Anterior cingulate cortex (tissue), 58 donors: ENCODE measurements at regions not wholly inside any gene's neighbourhood (a gene's known extent, or its start where the extent isn't known, plus 50 kb on each side); places are given as distances from the start of the nearest gene placed in this dataset.
"Not testable (repeated sequence)": the region's sequence is repeated elsewhere in the genome, so short reads cannot be mapped to it uniquely, and the experiment has no call there.

ENCODE experiments used
- DNase-seq, 58 donors: peaks; one replicate each; lab custom pipeline; 2025; lab: John Stamatoyannopoulos, UW

DNA sequence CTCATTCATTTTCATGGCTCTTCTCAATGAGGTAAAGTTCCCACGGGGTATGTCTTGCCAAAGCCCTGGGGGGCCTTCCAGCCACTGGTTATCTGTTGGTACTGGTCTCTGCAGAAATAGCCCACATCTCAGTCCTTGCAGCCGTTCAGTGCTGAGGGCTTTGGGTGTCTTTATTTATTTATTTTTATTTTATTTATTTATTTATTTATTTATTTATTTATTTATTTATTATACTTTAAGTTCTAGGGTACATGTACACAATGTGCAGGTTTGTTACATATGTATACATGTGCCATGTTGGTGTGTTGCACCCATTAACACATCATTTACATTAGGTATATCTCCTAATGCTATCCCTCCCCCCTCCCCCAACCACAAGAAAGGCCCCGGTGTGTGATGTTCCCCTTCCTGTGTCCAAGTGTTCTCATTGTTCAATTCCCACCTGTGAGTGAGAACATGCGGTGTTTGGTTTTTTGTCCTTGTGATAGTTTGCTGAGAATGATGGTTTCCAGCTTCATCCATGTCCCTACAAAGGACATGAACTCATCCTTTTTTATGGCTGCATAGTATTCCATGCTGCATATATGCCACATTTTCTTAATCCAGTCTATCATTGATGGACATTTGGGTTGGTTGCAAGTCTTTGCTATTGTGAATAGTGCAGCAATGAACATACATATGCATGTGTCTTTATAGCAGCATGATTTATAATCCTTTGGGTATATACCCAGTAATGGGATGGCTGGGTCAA, 308.1 kb upstream of the B3GAT1 start:
- DNase-seq = not testable (repeated sequence)

- DNase-seq = no peak
Measured at GRCh38 chr11:134719397-134719796, 307.4 kb upstream of the B3GAT1 start.

- no peak for DNase-seq
Measured at GRCh38 chr11:134716582-134716981, 304.5 kb upstream of the B3GAT1 start.

DNA sequence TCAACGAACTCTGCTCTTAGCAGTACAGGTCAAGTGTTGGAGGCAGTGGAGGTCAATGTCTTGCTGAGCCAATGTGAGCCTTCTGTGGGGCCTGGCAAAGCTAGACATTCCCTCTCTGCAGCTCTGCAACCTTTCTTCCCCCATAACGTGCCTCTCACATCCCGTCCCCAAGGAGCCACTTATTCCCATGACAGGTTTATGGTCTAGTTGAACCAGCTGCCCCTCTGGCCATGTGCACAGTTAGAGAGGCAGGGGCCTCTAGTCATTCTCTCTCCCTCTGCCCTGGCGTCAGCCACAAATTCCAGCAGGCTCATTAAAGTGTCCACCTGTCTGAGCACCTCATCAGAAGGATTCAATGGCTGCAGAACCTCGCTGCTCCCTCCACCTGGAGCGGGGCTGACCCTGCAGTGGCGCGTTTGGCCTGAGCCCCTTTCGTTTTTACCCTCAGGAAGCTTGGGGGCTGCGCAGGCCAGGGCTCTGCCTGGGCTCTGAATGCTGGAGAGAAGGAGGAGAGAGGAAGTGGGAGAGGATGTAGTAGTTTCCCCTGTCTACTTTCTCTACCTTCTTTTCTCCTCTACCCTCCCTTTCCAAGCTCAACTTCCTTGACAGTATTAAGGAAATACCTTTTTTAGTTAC, 302.1 kb upstream of the B3GAT1 start:
- DNase-seq = no peak

DNA sequence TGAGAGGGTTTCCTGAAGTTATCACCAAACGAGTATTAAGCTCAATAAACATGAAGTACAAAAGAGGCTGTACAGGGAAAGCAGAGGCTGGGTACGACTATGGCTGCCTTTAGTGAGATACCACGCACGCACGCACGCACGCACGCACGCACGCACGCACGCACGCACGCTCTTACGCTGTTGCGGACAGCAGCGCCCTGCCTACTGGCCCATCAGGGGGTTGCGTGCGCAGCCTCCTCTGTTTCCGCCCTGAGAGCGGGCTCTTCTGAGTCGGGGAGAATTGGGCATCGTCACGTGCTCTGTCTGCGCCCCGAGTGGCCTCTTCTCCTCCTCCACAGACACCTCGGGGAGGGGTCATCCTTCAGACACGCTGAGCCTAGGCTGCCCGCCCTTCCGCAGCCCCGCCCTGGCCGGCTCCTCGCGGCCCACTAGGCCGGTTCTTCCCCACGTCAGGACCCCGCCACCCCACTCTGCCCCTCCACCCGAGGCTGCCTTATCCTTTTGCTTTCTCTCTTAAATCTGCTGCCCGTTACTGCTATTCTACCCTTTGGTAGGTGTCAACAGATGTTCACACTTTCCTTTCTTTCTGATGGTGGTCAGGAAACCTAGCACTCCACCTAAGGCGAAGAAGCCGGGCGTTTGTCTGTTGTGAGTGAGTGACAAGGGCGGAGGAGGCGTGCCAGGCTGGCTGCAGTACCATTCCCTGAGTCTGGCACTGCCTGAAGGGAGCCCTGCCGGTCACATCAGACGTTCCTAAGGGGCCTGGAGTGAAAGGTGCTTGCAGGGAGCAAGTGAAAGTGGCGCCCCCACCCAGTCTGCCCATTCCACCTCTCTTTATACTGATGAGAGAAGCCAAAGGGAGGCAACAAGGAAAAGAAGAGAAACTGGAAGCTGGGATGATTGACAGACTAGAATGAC, 300.4 kb upstream of the B3GAT1 start:
- DNase-seq = no peak

DNA sequence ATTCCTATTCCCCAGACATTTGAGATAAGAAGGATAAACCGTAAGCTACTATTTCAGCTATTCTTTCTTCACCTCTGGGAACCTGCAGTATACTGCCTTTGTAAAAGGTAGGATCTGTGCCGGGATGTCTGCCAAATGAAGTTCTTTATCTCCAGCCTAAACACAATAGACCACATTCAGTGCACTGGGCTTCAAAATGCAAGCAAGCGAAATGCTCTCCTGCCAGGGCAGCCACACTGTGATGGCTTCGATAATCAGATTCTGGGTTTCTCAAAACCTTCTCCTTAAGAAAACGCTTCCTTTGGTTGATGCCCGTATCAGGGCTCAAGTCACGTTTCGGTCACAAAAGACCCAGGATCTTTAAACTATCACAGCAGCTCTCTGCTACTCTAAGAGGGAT, 299.5 kb upstream of the B3GAT1 start:
- no peak for DNase-seq

DNA sequence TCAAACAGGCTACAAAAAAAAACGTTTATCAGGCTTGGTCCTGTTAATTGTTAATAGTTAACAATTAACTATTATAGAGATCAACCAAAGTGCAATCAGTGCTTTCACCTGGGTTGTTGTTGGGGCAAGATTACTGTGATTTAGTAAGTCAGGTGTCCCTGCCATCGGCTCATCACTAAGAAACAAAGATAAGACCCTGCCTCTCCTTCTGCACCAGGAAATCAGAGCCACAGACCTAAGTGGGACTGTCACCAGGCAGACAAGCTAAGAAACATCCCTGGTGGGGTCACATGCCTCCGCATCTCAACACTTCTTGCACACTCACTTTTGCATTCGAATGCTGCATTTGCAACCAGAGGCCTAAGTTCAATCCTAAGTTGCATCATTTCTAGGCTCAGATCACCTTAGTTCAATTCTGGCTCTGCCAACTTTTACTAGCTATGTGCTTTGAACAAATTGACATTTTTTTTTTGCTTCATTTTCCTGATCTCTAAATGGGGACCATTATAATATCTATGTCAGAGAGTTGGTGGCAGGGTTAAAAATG, 298.9 kb upstream of the B3GAT1 start:
- DNase-seq = no peak

DNA sequence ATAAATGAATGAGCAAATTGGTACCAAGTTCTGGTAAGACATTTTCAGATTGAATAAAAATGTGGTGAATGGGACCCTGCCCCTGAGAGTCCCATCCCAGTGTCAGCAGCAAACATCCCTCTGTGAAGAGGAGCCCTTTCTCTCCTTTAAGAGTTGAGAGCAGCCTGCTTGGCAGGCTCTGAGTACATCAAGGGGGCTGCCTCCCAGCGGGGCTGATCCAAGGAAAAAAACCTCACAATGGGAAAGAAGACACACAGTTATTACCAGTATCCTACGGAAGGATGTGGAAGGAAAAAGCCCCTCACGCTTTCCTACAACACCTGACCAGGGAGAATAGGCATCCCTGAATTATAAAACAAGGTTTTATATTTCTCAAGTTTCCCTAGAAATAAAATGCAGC, 293.8 kb upstream of the B3GAT1 start:
- no peak for DNase-seq

- no peak for DNase-seq
Measured at GRCh38 chr11:134702827-134703226, 290.8 kb upstream of the B3GAT1 start.

DNA sequence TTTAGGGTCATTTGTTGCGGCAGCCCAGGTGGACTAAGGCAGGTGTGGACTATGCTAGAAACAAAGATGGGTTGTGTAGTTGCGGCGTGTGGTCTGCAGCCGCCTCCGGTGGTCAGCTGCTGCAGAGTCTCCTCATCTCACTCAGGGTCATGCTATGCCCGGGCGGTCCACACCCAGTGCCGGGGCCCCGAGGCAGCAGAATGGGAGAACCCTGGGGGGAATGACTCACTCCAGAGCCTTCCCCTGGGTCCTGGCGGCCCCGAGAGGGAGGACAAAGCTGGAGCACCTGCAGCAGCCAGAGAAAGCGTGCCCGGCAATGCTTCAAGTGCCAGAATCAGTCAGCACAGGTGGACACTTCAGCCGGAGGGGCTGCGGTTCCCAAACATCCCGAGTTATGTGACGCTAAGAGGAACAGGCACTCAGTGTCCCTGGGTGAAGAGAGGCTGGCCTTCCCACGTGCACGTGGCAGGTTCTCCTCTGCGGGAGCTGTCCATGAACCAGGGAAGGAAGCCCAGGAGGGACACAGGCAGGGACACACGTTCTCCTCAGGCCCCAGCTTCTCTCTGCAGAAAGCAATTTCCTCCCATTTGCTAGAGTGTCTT, 289.6 kb upstream of the B3GAT1 start:
- DNase-seq = no peak

DNA sequence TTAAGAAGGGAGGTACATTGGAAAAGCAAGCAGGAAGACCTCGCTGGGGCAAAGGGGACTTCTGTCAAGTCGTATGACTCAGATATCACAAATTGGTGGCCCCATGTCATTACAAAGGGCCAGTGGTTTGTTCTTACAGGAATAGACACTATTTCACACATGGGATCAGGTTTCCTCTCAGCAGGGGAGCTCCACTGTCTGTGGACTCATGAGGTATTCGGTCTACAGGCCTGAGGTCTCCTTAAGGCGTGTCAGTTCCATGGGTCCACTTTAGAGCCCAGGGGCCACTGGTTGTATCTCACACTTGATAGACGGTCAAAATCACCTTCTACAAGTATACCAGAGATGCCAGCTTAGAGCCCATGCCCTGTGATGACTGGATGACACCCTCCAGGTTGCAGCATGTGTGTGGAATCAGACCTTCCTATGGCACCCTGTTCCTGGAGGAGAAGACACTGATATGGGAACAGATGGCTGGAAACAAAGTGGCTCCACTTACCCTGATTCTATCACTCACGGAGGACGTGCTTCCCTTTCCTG, 288.1 kb upstream of the B3GAT1 start:
- DNase-seq = no peak

GRCh38 chr11:134696455-134696854, 284.4 kb upstream of the B3GAT1 start:
- no peak for DNase-seq

DNA sequence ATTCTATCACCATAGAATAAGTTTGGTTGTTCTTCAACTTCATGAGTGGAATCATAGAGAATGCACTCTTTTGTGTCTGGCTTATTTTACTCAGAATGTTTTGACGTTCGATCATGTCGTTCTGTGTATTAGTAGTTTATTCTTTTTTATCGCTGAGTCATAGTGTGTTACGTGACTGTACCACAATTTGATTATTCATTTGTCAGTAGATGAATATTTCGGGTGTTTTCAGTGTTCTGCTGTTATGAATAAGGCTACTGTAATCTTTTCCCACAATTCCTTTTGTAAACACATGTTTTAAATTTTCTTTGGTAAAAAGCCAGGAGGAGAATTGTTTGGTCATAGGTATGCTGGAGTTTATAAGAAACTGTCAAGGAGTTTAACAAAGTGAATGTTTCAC, 279.9 kb upstream of the B3GAT1 start:
- no peak for DNase-seq

DNA sequence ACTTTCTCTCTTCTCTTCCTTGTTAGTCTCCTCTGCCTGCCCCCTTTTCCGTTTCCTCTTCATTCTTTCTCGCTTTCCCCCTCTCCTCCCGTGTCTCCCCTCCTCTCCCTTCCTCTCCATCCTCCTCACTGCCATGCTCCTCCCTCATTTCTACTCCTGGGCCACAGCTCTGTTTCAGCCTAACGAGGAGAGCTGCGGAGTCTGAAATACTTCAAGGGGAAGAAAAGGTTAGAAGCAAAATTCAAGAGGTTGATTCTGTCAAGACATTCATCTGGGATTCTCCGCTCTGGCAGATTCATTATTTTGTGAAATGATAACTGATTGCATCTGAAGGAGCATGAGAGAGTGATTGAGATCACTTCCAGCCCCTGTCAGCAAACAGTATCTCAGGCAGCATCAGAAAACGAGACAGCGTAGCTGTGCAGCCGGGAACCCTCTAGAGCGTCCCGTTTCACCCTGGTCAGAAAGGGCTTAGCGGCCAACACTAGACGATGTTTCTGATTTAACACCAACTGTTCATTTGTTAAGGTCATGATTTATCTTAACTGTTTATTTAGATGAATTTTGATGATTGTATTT, 279.3 kb upstream of the B3GAT1 start:
- no peak for DNase-seq

- DNase-seq = no peak
Measured at GRCh38 chr11:134689886-134690285, 277.8 kb upstream of the B3GAT1 start.

DNA sequence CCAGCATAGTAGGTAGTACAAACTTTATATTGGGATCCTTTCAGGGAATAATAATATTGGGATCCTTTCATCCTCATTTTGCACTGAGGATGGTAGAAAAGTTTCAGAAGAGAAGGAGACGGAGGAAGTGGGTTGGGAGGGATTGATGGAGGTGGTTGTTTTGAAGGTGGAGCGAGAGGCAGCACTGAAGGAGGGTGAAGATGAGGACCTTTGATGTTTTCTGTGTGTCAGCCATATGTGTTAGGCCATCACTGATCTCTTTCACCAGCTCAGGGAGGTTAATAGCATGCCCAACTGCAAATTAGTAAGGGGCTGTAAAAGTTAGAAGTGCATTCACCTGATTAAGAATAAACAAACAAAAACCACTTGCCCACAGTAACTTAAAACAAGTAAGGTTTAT, 275.5 kb upstream of the B3GAT1 start:
- no peak for DNase-seq

- no peak for DNase-seq
Measured at GRCh38 chr11:134686460-134687061, 274.5 kb upstream of the B3GAT1 start.

DNA sequence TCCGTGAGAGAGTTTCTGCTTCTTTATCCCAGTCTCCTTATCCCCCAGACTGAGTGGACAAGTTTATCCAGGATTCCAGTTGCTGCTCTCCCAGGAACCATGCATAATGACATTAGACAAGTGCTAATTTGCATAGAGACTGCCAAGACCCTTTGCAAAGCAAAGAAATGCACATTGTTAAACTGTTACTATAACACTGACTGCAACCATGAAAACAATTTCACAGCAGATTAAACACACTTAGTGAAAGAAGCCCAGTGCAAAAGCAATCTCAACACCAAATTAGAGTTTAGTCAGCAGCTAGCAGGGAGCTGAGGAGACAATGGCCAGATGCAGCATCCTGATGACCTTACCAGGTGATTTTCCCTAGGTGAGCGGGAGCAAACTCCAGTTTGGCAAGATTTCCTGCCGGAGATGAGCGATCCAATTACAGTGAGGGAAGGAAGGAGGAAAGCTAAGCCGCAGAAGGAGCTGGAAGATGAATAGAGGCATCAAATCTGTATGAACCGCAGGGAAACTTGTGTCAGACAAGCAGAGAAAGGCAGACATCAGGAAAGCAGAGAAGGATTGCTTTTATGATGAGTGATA, 273.8 kb upstream of the B3GAT1 start:
- DNase-seq = peak in 1 of 58 donors; percentile 16

DNA sequence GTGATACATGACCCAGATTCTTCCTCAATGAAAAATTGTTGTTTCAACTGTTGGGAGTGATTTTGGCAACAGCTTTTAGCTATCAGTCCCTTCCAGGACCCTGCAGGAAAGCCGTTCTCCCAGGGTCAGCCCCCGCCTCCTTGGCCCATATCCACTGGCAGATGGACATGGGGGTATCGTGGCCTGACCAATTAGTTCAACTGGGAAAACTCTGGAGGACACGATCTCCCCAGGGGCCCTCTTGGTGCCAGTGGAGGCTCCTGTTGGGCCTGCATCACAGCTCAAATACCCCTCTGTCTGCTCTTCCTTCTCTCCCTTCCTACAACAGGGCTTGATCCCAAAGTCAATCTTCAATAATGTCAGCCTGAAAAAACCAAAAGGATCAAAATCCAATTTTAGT, 272.5 kb upstream of the B3GAT1 start:
- no peak for DNase-seq
